HCT116 (cell line): ENCODE measurements at regions not wholly inside any gene's neighbourhood (a gene's known extent, or its start where the extent isn't known, plus 50 kb on each side); places are given as distances from the start of the nearest gene placed in this dataset.

Experiments
- EZH2phosphoT487 ChIP-seq: fragments of 200-600 bp; IDR thresholded peaks from 2 replicates; pipeline ENCODE4 v1.6.1; 2018; ENCODE audit warnings: antibody characterized with exemption, borderline replicate concordance
- POLR2A ChIP-seq: IDR thresholded peaks from 2 replicates; pipeline ENCODE4 v1.7.0; 2011; ENCODE audit warnings: borderline replicate concordance; ENCODE audit not compliant: insufficient read depth, insufficient read length; ENCODE audit errors: extremely low read depth
- RAD21 ChIP-seq: IDR thresholded peaks from 2 replicates; pipeline ENCODE4 v1.6.1; 2012; ENCODE audit warnings: low read depth, mild to moderate bottlenecking
- REST ChIP-seq: IDR thresholded peaks from 2 replicates; pipeline ENCODE4 v1.6.1; 2012; ENCODE audit warnings: low read depth
- YY1 ChIP-seq: IDR thresholded peaks from 2 replicates; pipeline ENCODE4 v1.6.1; 2011; ENCODE audit warnings: low read length, low read depth, moderate library complexity, mild to moderate bottlenecking; ENCODE audit not compliant: insufficient replicate concordance; ENCODE audit errors: extremely low read depth
- ZFX ChIP-seq: fragments of 450-650 bp; IDR thresholded peaks from 2 replicates; pipeline ENCODE4 v1.6.1; 2017
- TF ChIP-seq, protein P1 (sequence below), 3 experiments: fragments of 200-600 bp in 1 of 3; sonication (generic) in 1 of 3; IDR thresholded peaks in 2 of 3; conservative IDR thresholded peaks in 1 of 3; 2 replicates each; pipeline ENCODE4 v1.5.1; 2012 to 2017; ENCODE audit warnings: low read depth in 2 of 3, low read length in 2 of 3, antibody characterized with exemption in 1 of 3, borderline replicate concordance in 1 of 3, control low read depth in 1 of 3, mild to moderate bottlenecking in 1 of 3, mixed read lengths in 1 of 3, mixed run types in 1 of 3, moderate library complexity in 1 of 3; ENCODE audit not compliant: insufficient read depth in 1 of 3

GRCh38 chr7:12493863-12494686 lies 76.4 kb upstream of the SCIN start (continued):
- TF ChIP-seq REST (no peak), ZFX (no peak), POLR2A (no peak), EZH2phosphoT487 (no peak), RAD21 (no peak), YY1 (no peak)
- TF ChIP-seq, protein P1, sequence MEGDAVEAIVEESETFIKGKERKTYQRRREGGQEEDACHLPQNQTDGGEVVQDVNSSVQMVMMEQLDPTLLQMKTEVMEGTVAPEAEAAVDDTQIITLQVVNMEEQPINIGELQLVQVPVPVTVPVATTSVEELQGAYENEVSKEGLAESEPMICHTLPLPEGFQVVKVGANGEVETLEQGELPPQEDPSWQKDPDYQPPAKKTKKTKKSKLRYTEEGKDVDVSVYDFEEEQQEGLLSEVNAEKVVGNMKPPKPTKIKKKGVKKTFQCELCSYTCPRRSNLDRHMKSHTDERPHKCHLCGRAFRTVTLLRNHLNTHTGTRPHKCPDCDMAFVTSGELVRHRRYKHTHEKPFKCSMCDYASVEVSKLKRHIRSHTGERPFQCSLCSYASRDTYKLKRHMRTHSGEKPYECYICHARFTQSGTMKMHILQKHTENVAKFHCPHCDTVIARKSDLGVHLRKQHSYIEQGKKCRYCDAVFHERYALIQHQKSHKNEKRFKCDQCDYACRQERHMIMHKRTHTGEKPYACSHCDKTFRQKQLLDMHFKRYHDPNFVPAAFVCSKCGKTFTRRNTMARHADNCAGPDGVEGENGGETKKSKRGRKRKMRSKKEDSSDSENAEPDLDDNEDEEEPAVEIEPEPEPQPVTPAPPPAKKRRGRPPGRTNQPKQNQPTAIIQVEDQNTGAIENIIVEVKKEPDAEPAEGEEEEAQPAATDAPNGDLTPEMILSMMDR (IDR thresholded peaks at IDR 0.05 in 2 of 3, conservative IDR thresholded peaks at IDR 0.05 in 1 of 3; ENCODE audit: borderline replicate concordance in 1 of 3, insufficient read depth in 1 of 3, low read depth in 2 of 3, low read length in 2 of 3), result no peak
